GM23338 (cell line): ENCODE measurements at regions not wholly inside any gene's neighbourhood (a gene's known extent, or its start where the extent isn't known, plus 50 kb on each side); places are given as distances from the start of the nearest gene placed in this dataset.

Experiments
- ATAC-seq: fragments of 200-7000 bp; cut with Tn5 transposase; 3 replicates; pipeline ENCODE4 v1.9.1; 2020
- DNase-seq: peaks from one replicate; pipeline ENCODE4 v3.0.0-alpha.2; 2015; ENCODE audit warnings: low spot score
- H2AFZ ChIP-seq: fragments of 200-600 bp; sonication (generic); 2 replicates; pipeline ENCODE4 v1.8.0; 2016; ENCODE audit warnings: antibody characterized with exemption, mild to moderate bottlenecking, moderate library complexity
- H3F3A ChIP-seq: fragments of 200-600 bp; sonication (generic); replicated peaks from 2 replicates; pipeline ENCODE4 v1.8.0; 2017; ENCODE audit warnings: antibody characterized with exemption, mixed run types, low read depth
- H3K27ac ChIP-seq: fragments of 200-600 bp; sonication (generic); 2 replicates; pipeline ENCODE4 v1.6.1; 2016; ENCODE audit warnings: low read depth
- H3K27me3 ChIP-seq: fragments of 200-600 bp; sonication (generic); 2 replicates; pipeline ENCODE4 v1.8.0; 2016; ENCODE audit warnings: mild to moderate bottlenecking, mixed run types, moderate library complexity; ENCODE audit not compliant: insufficient read depth
- H3K36me3 ChIP-seq: fragments of 200-600 bp; sonication (generic); 2 replicates; pipeline ENCODE4 v1.8.0; 2016; ENCODE audit warnings: mild to moderate bottlenecking; ENCODE audit not compliant: insufficient read depth
- H3K4me1 ChIP-seq: fragments of 200-600 bp; sonication (generic); 2 replicates; pipeline ENCODE4 v1.8.0; 2016; ENCODE audit warnings: mild to moderate bottlenecking, moderate library complexity; ENCODE audit not compliant: insufficient read depth
- H3K4me2 ChIP-seq: fragments of 200-600 bp; sonication (generic); 2 replicates; pipeline ENCODE4 v1.7.1; 2017; ENCODE audit warnings: mixed run types
- H3K4me3 ChIP-seq: fragments of 200-600 bp; sonication (generic); 2 replicates; pipeline ENCODE4 v1.6.1; 2016; ENCODE audit warnings: mixed run types
- H3K79me2 ChIP-seq: fragments of 200-600 bp; sonication (generic); replicated peaks from 2 replicates; pipeline ENCODE4 v1.8.0; 2017; ENCODE audit warnings: mild to moderate bottlenecking; ENCODE audit not compliant: insufficient read depth
- H3K9me2 ChIP-seq: fragments of 200-600 bp; sonication (generic); 2 replicates; pipeline ENCODE4 v1.8.0; 2017; ENCODE audit not compliant: insufficient read depth
- H4K20me1 ChIP-seq: fragments of 200-600 bp; sonication (generic); replicated peaks from 2 replicates; pipeline ENCODE4 v1.8.0; 2017; ENCODE audit warnings: mild to moderate bottlenecking; ENCODE audit not compliant: insufficient read depth
- H3K27ac Mint-ChIP-seq: 2 replicates; pipeline ENCODE4 v1.8.0; 2020; ENCODE audit warnings: inconsistent platforms, mild to moderate bottlenecking, moderate library complexity, mixed read lengths
- H3K27me3 Mint-ChIP-seq: 3 replicates; pipeline ENCODE4 v1.8.0; 2022; ENCODE audit warnings: low read depth, mild to moderate bottlenecking, moderate library complexity, mixed read lengths, inconsistent platforms; ENCODE audit not compliant: insufficient read depth, poor library complexity
- H3K36me3 Mint-ChIP-seq: 3 replicates; pipeline ENCODE4 v1.8.0; 2021; ENCODE audit warnings: low read depth, mild to moderate bottlenecking, inconsistent platforms, moderate library complexity, mixed read lengths
- H3K4me1 Mint-ChIP-seq: 3 replicates; pipeline ENCODE4 v1.8.0; 2020; ENCODE audit warnings: mild to moderate bottlenecking, inconsistent platforms, mixed read lengths
- H3K4me3 Mint-ChIP-seq: 3 replicates; pipeline ENCODE4 v1.8.0; 2021; ENCODE audit warnings: moderate library complexity, mild to moderate bottlenecking, inconsistent platforms, mixed read lengths
- H3K9me3 Mint-ChIP-seq: 3 replicates; pipeline ENCODE4 v1.8.0; 2020; ENCODE audit warnings: moderate library complexity, mild to moderate bottlenecking, inconsistent platforms, mixed read lengths
- CTCF ChIP-seq, 2 experiments: fragments of 200-600 bp in 1 of 2; sonication (generic) in 1 of 2; conservative IDR thresholded peaks; 2 replicates each; pipeline versions ENCODE4 v1.5.1 to v1.6.1; 2016 to 2017; ENCODE audit warnings: antibody characterized with exemption in 2 of 2, low read depth in 2 of 2, mild to moderate bottlenecking in 2 of 2, moderate library complexity in 1 of 2
- ETS1 ChIP-seq: IDR thresholded peaks from 2 replicates; pipeline ENCODE4 v1.6.1; 2016; ENCODE audit warnings: antibody characterized with exemption
- POLR2AphosphoS5 ChIP-seq: IDR thresholded peaks from 2 replicates; pipeline ENCODE4 v1.6.1; 2016; ENCODE audit warnings: antibody characterized with exemption, low read depth
- REST ChIP-seq: IDR thresholded peaks from one replicate; pipeline ENCODE4 v1.6.1; 2018; ENCODE audit warnings: antibody characterized with exemption; ENCODE audit not compliant: unreplicated experiment
- ZNF331 ChIP-seq: fragments of 250-450 bp; sonication (Bioruptor Pico); IDR thresholded peaks from 2 replicates; pipeline ENCODE4 v1.5.0; 2020; ENCODE audit warnings: low read depth, mild to moderate bottlenecking, moderate library complexity
- ZNF462 ChIP-seq: fragments of 250-450 bp; sonication (Bioruptor Pico); IDR thresholded peaks from 2 replicates; pipeline ENCODE4 v1.5.0; 2020; ENCODE audit warnings: mild to moderate bottlenecking, moderate library complexity

GRCh38 chr5:155113888-155114287 is 100.3 kb downstream of the KIF4B start:
- H4K20me1 ChIP-seq: no peaks in the 10 kb centered on the region
- H3K36me3 ChIP-seq: no peaks in the 10 kb centered on the region
- Mint-ChIP-seq H3K9me3 (peaks cover 17% of the 10 kb centered on the region), H3K27ac (no peak overlapping the region), H3K27me3 (no peaks in the 10 kb centered on the region), H3K36me3 (peaks cover 10% of the 10 kb centered on the region; the same call in 2 of the 3 replicates), H3K4me1 (no peaks in the 10 kb centered on the region), H3K4me3 (no peak overlapping the region)
- H3K9me2 ChIP-seq: peaks cover 11% of the 10 kb centered on the region; the same call in 1 of the 2 replicates
- no peaks in the 10 kb centered on the region for H3K79me2 ChIP-seq
- no peak overlapping the region for H3K4me2 ChIP-seq
- no peaks in the 10 kb centered on the region for H3K27me3 ChIP-seq
- no peak overlapping the region for H3K27ac ChIP-seq
- DNase-seq (no peak), ATAC-seq (no peak)
- no peaks in the 10 kb centered on the region for H3K4me1 ChIP-seq
- H2AFZ ChIP-seq: no peak overlapping the region
- H3K4me3 ChIP-seq: no peak overlapping the region
- TF ChIP-seq CTCF (conservative IDR thresholded peaks at IDR 0.05; ENCODE audit: low read depth in 2 of 2): no peak
- no peaks in the 10 kb centered on the region for H3F3A ChIP-seq

GRCh38 chr5:155114655-155115054 is 101.1 kb downstream of the KIF4B start:
- Histone ChIP-seq H4K20me1 (no peaks in the 10 kb centered on the region), H2AFZ (no peak overlapping the region), H3K4me2 (no peak overlapping the region), H3K36me3 (no peaks in the 10 kb centered on the region), H3K9me2 (peaks cover 16% of the 10 kb centered on the region; the same call in 1 of the 2 replicates), H3F3A (no peaks in the 10 kb centered on the region), H3K27ac (no peak overlapping the region), H3K4me1 (no peaks in the 10 kb centered on the region), H3K27me3 (no peaks in the 10 kb centered on the region), H3K4me3 (no peak overlapping the region), H3K79me2 (no peaks in the 10 kb centered on the region)
- H3K4me1 Mint-ChIP-seq: no peaks in the 10 kb centered on the region
- peaks cover 17% of the 10 kb centered on the region for H3K9me3 Mint-ChIP-seq
- H3K4me3 Mint-ChIP-seq: no peak overlapping the region
- H3K27ac Mint-ChIP-seq: no peak overlapping the region
- H3K27me3 Mint-ChIP-seq: no peaks in the 10 kb centered on the region
- DNase-seq (no peak), ATAC-seq (no peak)
- H3K36me3 Mint-ChIP-seq: peaks cover 10% of the 10 kb centered on the region; the same call in 2 of the 3 replicates
- TF ChIP-seq REST (no peak), POLR2AphosphoS5 (no peak), ZNF462 (no peak), ETS1 (no peak), CTCF (conservative IDR thresholded peaks at IDR 0.05; ENCODE audit: low read depth in 2 of 2) (no peak), ZNF331 (CRISPR knock-in tag) (no peak)
